ENCODE measurements at regions not wholly inside any gene's neighbourhood (a gene's known extent, or its start where the extent isn't known, plus 50 kb on each side); places are given as distances from the start of the nearest gene placed in this dataset.

DNA sequence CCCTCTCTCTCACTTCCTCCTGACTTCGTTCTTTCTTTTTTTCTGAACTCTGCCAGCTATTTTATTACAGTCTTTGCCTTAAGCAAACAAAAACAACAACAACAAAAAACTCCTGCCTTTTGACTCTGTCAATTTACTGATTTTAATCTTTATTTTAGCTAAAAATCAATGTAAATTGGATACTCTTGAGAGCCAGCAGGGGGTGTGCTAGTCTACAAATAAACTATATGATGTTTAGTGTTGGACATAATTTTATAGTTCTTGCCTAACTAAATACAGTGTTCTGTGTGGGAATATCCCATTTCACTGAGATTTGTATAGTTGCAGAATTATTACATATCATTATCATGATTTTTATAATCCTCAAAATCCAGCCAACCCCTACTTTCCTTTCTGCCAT lies 1199.9 kb upstream of the SPRY2 start:
- H3K9me3 ChIP-seq (ENCODE audit: control insufficient read depth, insufficient read depth, low read length): peaks cover 4% of the 10 kb centered on the region
- H3K36me3 ChIP-seq (ENCODE audit: control insufficient read depth, insufficient read depth, low read length): peaks cover 3% of the 10 kb centered on the region
- H3K4me1 ChIP-seq (ENCODE audit: control insufficient read depth, insufficient read depth, low read length): peaks cover 5% of the 10 kb centered on the region
- H3K4me3 ChIP-seq (ENCODE audit: low read depth, low read length): no peak overlapping the region
- no peaks in the 10 kb centered on the region for H3K27me3 ChIP-seq (ENCODE audit: control insufficient read depth, insufficient read depth, low read length)
- H3K9ac ChIP-seq (ENCODE audit: low read depth, low read length): no peak overlapping the region

DNA sequence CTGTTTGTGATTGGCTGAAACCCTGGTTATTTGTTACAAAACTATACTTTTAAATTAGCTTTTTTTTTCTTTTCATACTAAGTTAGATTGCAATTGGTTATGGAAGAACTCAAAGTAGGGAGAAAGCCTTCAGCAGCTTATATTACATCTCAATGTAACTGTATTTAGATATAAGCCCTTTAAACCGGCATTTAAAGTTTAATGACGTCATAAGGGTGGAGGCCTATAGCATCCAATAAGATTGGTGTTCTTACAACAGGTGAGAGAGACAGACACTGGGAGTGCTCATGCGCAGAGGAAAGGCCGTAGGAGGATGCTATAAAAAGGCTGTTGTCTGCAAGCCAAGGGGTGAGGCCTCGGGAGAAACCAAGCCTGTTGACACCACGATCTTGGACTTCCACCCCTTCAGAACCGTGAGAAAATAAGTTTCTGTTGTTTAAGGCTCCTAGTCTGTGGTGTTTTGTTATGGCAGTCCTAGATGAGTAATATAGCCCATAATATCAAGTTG lies 1198.8 kb upstream of the SPRY2 start:
- H3K27me3 ChIP-seq (ENCODE audit: control insufficient read depth, insufficient read depth, low read length): no peaks in the 10 kb centered on the region
- H3K4me1 ChIP-seq (ENCODE audit: control insufficient read depth, insufficient read depth, low read length): peaks cover 5% of the 10 kb centered on the region
- H3K36me3 ChIP-seq (ENCODE audit: control insufficient read depth, insufficient read depth, low read length): no peaks in the 10 kb centered on the region
- no peak overlapping the region for H3K9ac ChIP-seq (ENCODE audit: low read depth, low read length)
- H3K4me3 ChIP-seq (ENCODE audit: low read depth, low read length): no peak overlapping the region
- H3K9me3 ChIP-seq (ENCODE audit: control insufficient read depth, insufficient read depth, low read length): no peaks in the 10 kb centered on the region

- H3K27me3 ChIP-seq (ENCODE audit: control insufficient read depth, insufficient read depth, low read length): no peaks in the 10 kb centered on the region
- no peak overlapping the region for H3K9ac ChIP-seq (ENCODE audit: low read depth, low read length)
- H3K36me3 ChIP-seq (ENCODE audit: control insufficient read depth, insufficient read depth, low read length): no peaks in the 10 kb centered on the region
- no peaks in the 10 kb centered on the region for H3K9me3 ChIP-seq (ENCODE audit: control insufficient read depth, insufficient read depth, low read length)
- H3K4me3 ChIP-seq (ENCODE audit: low read depth, low read length): no peak overlapping the region
- no peaks in the 10 kb centered on the region for H3K4me1 ChIP-seq (ENCODE audit: control insufficient read depth, insufficient read depth, low read length)
These were observed 1158.0 kb upstream of the SPRY2 start for GRCh38 chr13:81498969-81499368.

GRCh38 chr13:81493144-81493543 lies 1152.2 kb upstream of the SPRY2 start:
- Histone ChIP-seq H3K4me3 (ENCODE audit: low read depth, low read length) (no peak overlapping the region), H3K9me3 (ENCODE audit: control insufficient read depth, insufficient read depth, low read length) (no peaks in the 10 kb centered on the region), H3K36me3 (ENCODE audit: control insufficient read depth, insufficient read depth, low read length) (no peaks in the 10 kb centered on the region), H3K9ac (ENCODE audit: low read depth, low read length) (no peak overlapping the region), H3K27me3 (ENCODE audit: control insufficient read depth, insufficient read depth, low read length) (no peaks in the 10 kb centered on the region), H3K4me1 (ENCODE audit: control insufficient read depth, insufficient read depth, low read length) (peaks cover 5% of the 10 kb centered on the region)

- Histone ChIP-seq H3K4me1 (ENCODE audit: control insufficient read depth, insufficient read depth, low read length) (peaks cover 5% of the 10 kb centered on the region), H3K36me3 (ENCODE audit: control insufficient read depth, insufficient read depth, low read length) (no peaks in the 10 kb centered on the region), H3K9ac (ENCODE audit: low read depth, low read length) (no peak overlapping the region), H3K27me3 (ENCODE audit: control insufficient read depth, insufficient read depth, low read length) (no peaks in the 10 kb centered on the region), H3K4me3 (ENCODE audit: low read depth, low read length) (no peak overlapping the region), H3K9me3 (ENCODE audit: control insufficient read depth, insufficient read depth, low read length) (no peaks in the 10 kb centered on the region)
These were observed 1151.5 kb upstream of the SPRY2 start for GRCh38 chr13:81492449-81492848.

DNA sequence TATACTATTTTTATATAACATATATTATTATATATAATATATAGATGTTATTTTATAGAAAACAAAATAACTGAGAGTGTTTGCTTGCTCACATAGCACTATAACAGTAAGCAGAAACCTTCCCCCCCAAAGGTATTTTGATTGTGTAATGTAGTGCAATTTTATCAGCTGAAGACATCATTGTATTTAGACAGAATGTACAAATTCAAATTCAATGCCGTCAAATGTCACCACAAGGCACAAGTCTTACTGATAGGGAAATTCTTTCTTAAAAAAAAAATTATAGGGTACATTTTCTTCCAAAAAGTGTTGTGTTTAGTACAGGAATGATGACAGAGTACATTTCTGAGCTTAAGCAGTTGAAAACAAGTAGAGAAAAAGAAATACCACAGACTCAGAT lies 1147.1 kb upstream of the SPRY2 start:
- Histone ChIP-seq H3K27me3 (ENCODE audit: control insufficient read depth, insufficient read depth, low read length) (no peaks in the 10 kb centered on the region), H3K9ac (ENCODE audit: low read depth, low read length) (no peak overlapping the region), H3K9me3 (ENCODE audit: control insufficient read depth, insufficient read depth, low read length) (no peaks in the 10 kb centered on the region), H3K36me3 (ENCODE audit: control insufficient read depth, insufficient read depth, low read length) (no peaks in the 10 kb centered on the region), H3K4me3 (ENCODE audit: low read depth, low read length) (no peak overlapping the region), H3K4me1 (ENCODE audit: control insufficient read depth, insufficient read depth, low read length) (peaks cover 5% of the 10 kb centered on the region)

GRCh38 chr13:81487151-81487550 lies 1146.2 kb upstream of the SPRY2 start:
- no peaks in the 10 kb centered on the region for H3K36me3 ChIP-seq (ENCODE audit: control insufficient read depth, insufficient read depth, low read length)

GRCh38 chr13:81480634-81481033 lies 1139.7 kb upstream of the SPRY2 start:
- Histone ChIP-seq H3K4me3 (ENCODE audit: low read depth, low read length) (no peak overlapping the region), H3K9me3 (ENCODE audit: control insufficient read depth, insufficient read depth, low read length) (no peaks in the 10 kb centered on the region), H3K36me3 (ENCODE audit: control insufficient read depth, insufficient read depth, low read length) (no peaks in the 10 kb centered on the region), H3K4me1 (ENCODE audit: control insufficient read depth, insufficient read depth, low read length) (no peaks in the 10 kb centered on the region), H3K27me3 (ENCODE audit: control insufficient read depth, insufficient read depth, low read length) (no peaks in the 10 kb centered on the region), H3K9ac (ENCODE audit: low read depth, low read length) (no peak overlapping the region)

More at GRCh38 chr13:81487151-81487550, 1146.2 kb upstream of the SPRY2 start:
- Histone ChIP-seq H3K9me3 (ENCODE audit: control insufficient read depth, insufficient read depth, low read length) (no peaks in the 10 kb centered on the region), H3K27me3 (ENCODE audit: control insufficient read depth, insufficient read depth, low read length) (no peaks in the 10 kb centered on the region), H3K9ac (ENCODE audit: low read depth, low read length) (no peak overlapping the region), H3K4me3 (ENCODE audit: low read depth, low read length) (no peak overlapping the region), H3K4me1 (ENCODE audit: control insufficient read depth, insufficient read depth, low read length) (peaks cover 5% of the 10 kb centered on the region)

DNA sequence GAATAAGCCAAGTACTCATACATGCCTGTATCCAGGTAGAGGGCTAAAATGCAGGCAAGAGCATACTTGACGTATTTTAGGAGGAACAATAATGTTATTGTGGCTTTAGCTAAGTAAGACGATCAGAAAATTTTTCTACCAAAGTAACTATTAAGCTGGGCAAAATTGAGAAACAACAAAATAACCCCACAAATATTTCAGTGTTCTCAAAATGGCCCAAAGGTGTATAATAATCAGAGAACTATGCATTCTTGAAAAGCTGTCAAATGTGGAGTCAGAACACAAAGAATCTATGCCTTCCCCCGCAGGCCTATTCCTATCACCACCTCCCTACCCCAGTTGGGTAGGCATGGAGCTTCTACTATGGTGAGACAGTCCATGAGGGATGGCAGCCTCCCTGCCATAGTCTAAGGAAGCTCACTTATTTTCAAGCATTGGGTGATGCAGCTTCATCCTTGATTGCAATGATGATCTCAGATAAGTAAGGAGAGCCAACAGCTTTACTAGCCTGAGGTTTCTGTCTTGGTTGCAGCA lies 1132.5 kb upstream of the SPRY2 start:
- H3K9ac ChIP-seq (ENCODE audit: low read depth, low read length): no peak overlapping the region
- no peaks in the 10 kb centered on the region for H3K9me3 ChIP-seq (ENCODE audit: control insufficient read depth, insufficient read depth, low read length)
- H3K36me3 ChIP-seq (ENCODE audit: control insufficient read depth, insufficient read depth, low read length): no peaks in the 10 kb centered on the region
- no peaks in the 10 kb centered on the region for H3K27me3 ChIP-seq (ENCODE audit: control insufficient read depth, insufficient read depth, low read length)
- no peaks in the 10 kb centered on the region for H3K4me1 ChIP-seq (ENCODE audit: control insufficient read depth, insufficient read depth, low read length)
- H3K4me3 ChIP-seq (ENCODE audit: low read depth, low read length): no peak overlapping the region

DNA sequence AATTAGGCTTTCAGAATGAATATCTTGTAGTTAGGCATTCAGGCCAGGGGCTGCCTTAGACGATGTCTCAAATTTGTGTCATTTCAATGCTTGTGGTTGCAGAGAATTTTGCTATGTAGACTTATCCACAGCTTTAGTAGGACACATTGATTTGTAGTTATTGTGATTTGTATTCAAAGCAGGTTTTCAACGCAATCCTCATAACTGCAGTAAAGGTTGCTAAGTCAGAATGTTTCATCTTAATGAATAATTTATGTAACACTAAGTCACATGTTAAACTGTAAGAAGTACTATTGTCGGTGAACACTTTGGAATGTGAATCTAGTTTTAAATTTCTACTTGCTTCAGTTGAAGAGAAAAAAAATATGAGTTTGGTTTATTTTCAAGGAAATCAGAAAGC lies 1117.2 kb upstream of the SPRY2 start:
- Histone ChIP-seq H3K4me1 (ENCODE audit: control insufficient read depth, insufficient read depth, low read length) (peaks cover 2% of the 10 kb centered on the region), H3K9ac (ENCODE audit: low read depth, low read length) (no peak overlapping the region), H3K4me3 (ENCODE audit: low read depth, low read length) (no peak overlapping the region), H3K36me3 (ENCODE audit: control insufficient read depth, insufficient read depth, low read length) (no peaks in the 10 kb centered on the region), H3K27me3 (ENCODE audit: control insufficient read depth, insufficient read depth, low read length) (no peaks in the 10 kb centered on the region), H3K9me3 (ENCODE audit: control insufficient read depth, insufficient read depth, low read length) (no peaks in the 10 kb centered on the region)

- Histone ChIP-seq H3K9ac (ENCODE audit: low read depth, low read length) (no peak overlapping the region), H3K27me3 (ENCODE audit: control insufficient read depth, insufficient read depth, low read length) (no peaks in the 10 kb centered on the region)
These were observed 1105.5 kb upstream of the SPRY2 start for GRCh38 chr13:81446441-81446840.

DNA sequence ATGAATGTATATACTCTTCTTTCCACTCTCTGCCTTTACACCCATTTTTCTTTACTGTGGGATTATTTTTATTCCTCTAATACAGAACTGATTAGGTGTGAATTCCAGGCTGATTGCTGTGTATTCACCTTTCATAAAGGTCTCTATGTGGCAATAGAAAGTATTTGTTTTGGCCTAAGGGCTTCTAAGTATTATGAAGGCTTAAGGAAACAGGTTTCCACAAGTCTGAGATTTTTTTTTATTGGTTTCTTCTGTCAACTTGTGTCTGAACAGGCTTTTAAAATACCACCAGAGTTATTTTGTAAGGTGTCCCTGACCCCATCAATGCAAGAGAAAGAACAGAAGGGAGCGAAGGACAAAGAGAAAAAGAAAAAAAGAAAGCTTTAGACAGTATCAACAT lies 1102.0 kb upstream of the SPRY2 start:
- Histone ChIP-seq H3K36me3 (ENCODE audit: control insufficient read depth, insufficient read depth, low read length) (no peaks in the 10 kb centered on the region), H3K9me3 (ENCODE audit: control insufficient read depth, insufficient read depth, low read length) (no peaks in the 10 kb centered on the region), H3K9ac (ENCODE audit: low read depth, low read length) (no peak overlapping the region), H3K27me3 (ENCODE audit: control insufficient read depth, insufficient read depth, low read length) (no peaks in the 10 kb centered on the region), H3K4me3 (ENCODE audit: low read depth, low read length) (no peak overlapping the region), H3K4me1 (ENCODE audit: control insufficient read depth, insufficient read depth, low read length) (no peaks in the 10 kb centered on the region)

More at GRCh38 chr13:81446441-81446840, 1105.5 kb upstream of the SPRY2 start:
- Histone ChIP-seq H3K4me3 (ENCODE audit: low read depth, low read length) (no peak overlapping the region), H3K9me3 (ENCODE audit: control insufficient read depth, insufficient read depth, low read length) (no peaks in the 10 kb centered on the region), H3K36me3 (ENCODE audit: control insufficient read depth, insufficient read depth, low read length) (no peaks in the 10 kb centered on the region), H3K4me1 (ENCODE audit: control insufficient read depth, insufficient read depth, low read length) (no peaks in the 10 kb centered on the region)
